ENCODE measurements at regions not wholly inside any gene's neighbourhood (a gene's known extent, or its start where the extent isn't known, plus 50 kb on each side); places are given as distances from the start of the nearest gene placed in this dataset.

DNA sequence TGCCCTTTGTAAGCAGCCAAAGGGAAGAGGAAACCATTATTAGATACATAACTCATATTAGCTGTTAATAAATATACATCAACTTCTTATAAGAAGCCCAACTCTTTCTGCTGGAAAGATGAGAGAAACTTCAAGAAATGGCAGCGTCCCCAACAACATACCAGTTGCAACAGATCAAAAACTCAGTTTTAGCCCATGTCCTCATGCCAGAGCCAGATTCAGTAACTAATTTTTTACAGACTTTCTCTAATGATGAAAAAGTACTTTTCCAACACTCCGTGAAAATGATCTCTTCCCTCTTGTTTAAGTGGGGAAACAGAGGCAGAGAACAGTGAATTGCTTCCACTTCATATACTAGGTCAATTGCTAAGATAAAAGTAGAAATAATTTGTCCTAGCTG, 206.8 kb upstream of the NUDT4 start:
- H2AFZ ChIP-seq (ENCODE audit: low read length), result no peak overlapping the region
- no peak overlapping the region for H3K4me2 ChIP-seq (ENCODE audit: low read depth, low read length, poor library complexity, severe bottlenecking)
- no peak overlapping the region for H3K9ac ChIP-seq (ENCODE audit: low read depth, low read length, poor library complexity, severe bottlenecking)
- H4K20me1 ChIP-seq (ENCODE audit: insufficient read depth, low read length, poor library complexity, severe bottlenecking), result no peaks in the 10 kb centered on the region
- H3K36me3 ChIP-seq (ENCODE audit: insufficient read depth, low read length), result no peaks in the 10 kb centered on the region
- TF ChIP-seq, protein P1, sequence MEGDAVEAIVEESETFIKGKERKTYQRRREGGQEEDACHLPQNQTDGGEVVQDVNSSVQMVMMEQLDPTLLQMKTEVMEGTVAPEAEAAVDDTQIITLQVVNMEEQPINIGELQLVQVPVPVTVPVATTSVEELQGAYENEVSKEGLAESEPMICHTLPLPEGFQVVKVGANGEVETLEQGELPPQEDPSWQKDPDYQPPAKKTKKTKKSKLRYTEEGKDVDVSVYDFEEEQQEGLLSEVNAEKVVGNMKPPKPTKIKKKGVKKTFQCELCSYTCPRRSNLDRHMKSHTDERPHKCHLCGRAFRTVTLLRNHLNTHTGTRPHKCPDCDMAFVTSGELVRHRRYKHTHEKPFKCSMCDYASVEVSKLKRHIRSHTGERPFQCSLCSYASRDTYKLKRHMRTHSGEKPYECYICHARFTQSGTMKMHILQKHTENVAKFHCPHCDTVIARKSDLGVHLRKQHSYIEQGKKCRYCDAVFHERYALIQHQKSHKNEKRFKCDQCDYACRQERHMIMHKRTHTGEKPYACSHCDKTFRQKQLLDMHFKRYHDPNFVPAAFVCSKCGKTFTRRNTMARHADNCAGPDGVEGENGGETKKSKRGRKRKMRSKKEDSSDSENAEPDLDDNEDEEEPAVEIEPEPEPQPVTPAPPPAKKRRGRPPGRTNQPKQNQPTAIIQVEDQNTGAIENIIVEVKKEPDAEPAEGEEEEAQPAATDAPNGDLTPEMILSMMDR (conservative IDR thresholded peaks at IDR 0.05; ENCODE audit: low read length), result no peak
- no peak for TF ChIP-seq EZH2phosphoT487 (IDR thresholded peaks at IDR 0.05; ENCODE audit: borderline replicate concordance)
- H3K27me3 ChIP-seq (ENCODE audit: insufficient read depth, low read length, poor library complexity, severe bottlenecking), result no peaks in the 10 kb centered on the region
- no peaks in the 10 kb centered on the region for H3K4me1 ChIP-seq (ENCODE audit: insufficient read depth, low read length, poor library complexity, severe bottlenecking)
- no peaks in the 10 kb centered on the region for H3K79me2 ChIP-seq (ENCODE audit: insufficient read depth, low read length)
- H3K9me3 ChIP-seq (ENCODE audit: insufficient read depth, low read depth, low read length), result no peaks in the 10 kb centered on the region
- no peaks in the 10 kb centered on the region for H3K9me2 ChIP-seq (replicated peaks; ENCODE audit: low read depth, low read length)
- no peak overlapping the region for H3K4me3 ChIP-seq (ENCODE audit: low read length, poor library complexity, severe bottlenecking)
- no peaks in the 10 kb centered on the region for H3F3A ChIP-seq (ENCODE audit: low read depth)

DNA sequence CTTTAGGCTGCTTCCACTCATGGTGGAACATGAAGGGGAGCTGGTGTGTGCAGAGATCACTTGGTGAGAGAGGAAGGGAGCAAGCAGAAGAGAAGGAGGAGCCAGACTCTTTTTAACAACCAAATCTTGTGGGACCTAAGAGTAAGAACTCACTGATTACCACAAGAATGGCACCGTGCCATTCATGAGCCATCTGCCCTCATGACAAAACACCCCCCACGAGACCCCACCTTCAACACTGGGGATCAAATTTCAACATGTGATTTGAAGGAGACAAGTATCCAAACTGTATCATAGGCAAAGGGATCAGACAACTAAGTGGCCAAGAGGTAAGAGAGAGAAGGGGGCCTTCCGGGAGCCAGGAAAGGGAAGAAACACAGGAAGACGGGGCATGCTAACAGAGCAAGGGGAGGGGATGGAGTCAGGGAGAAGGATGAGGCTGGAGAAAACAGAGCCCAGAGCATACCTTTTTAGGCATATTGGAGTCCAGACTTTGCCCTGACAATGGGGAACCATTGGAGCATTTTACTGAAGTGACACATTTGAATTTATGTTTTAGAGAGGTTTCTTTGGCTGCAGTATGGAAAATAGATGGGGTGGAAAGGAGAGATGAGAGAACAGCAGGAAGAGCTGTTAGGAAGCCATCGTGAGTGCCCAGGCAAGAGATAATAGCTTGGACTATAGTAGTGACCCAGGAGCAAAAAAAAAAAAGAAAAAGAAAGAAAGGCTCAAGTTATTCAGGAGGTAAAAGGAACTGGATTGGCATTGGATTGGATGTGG, 204.4 kb upstream of the NUDT4 start:
- no peaks in the 10 kb centered on the region for H3K27me3 ChIP-seq (ENCODE audit: insufficient read depth, low read length, poor library complexity, severe bottlenecking)
- no peak overlapping the region for H2AFZ ChIP-seq (ENCODE audit: low read length)
- no peak overlapping the region for H3K9ac ChIP-seq (ENCODE audit: low read depth, low read length, poor library complexity, severe bottlenecking)
- no peaks in the 10 kb centered on the region for H3K79me2 ChIP-seq (ENCODE audit: insufficient read depth, low read length)
- H3K4me2 ChIP-seq (ENCODE audit: low read depth, low read length, poor library complexity, severe bottlenecking), result no peak overlapping the region
- H3K36me3 ChIP-seq (ENCODE audit: insufficient read depth, low read length), result no peaks in the 10 kb centered on the region
- no peaks in the 10 kb centered on the region for H3K4me1 ChIP-seq (ENCODE audit: insufficient read depth, low read length, poor library complexity, severe bottlenecking)
- no peaks in the 10 kb centered on the region for H4K20me1 ChIP-seq (ENCODE audit: insufficient read depth, low read length, poor library complexity, severe bottlenecking)
- H3F3A ChIP-seq (ENCODE audit: low read depth), result no peaks in the 10 kb centered on the region
- TF ChIP-seq, protein P1 (conservative IDR thresholded peaks at IDR 0.05; ENCODE audit: low read length), result no peak
- TF ChIP-seq EZH2phosphoT487 (IDR thresholded peaks at IDR 0.05; ENCODE audit: borderline replicate concordance), result no peak
- no peaks in the 10 kb centered on the region for H3K9me2 ChIP-seq (replicated peaks; ENCODE audit: low read depth, low read length)
- H3K9me3 ChIP-seq (ENCODE audit: insufficient read depth, low read depth, low read length), result no peaks in the 10 kb centered on the region
- H3K4me3 ChIP-seq (ENCODE audit: low read length, poor library complexity, severe bottlenecking), result no peak overlapping the region

DNA sequence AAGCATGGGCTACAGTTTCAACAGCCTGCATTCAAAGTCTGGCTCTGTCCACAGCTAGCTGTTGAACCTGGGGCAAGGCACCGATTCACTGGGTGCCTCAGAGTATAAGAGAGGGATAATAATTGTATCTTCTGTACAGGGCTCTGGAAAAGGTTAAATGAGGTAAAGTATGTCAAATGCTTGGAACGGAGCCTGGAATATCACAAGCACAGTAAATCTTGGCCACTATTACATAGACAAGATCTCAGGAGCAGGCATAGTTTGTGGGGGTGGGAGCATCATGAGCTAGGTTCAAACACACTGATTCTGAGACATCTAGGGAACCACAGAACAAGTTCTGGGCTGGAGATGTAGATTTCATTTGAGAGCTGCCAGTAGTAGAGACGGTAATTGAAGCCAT, 203.7 kb upstream of the NUDT4 start:
- Histone ChIP-seq H3K9me3 (ENCODE audit: insufficient read depth, low read depth, low read length) (no peaks in the 10 kb centered on the region), H4K20me1 (ENCODE audit: insufficient read depth, low read length, poor library complexity, severe bottlenecking) (no peaks in the 10 kb centered on the region), H3K27me3 (ENCODE audit: insufficient read depth, low read length, poor library complexity, severe bottlenecking) (no peaks in the 10 kb centered on the region), H3K4me1 (ENCODE audit: insufficient read depth, low read length, poor library complexity, severe bottlenecking) (no peaks in the 10 kb centered on the region), H3F3A (ENCODE audit: low read depth) (no peaks in the 10 kb centered on the region), H3K9me2 (replicated peaks; ENCODE audit: low read depth, low read length) (no peaks in the 10 kb centered on the region), H3K4me3 (ENCODE audit: low read length, poor library complexity, severe bottlenecking) (no peak overlapping the region), H3K4me2 (ENCODE audit: low read depth, low read length, poor library complexity, severe bottlenecking) (no peak overlapping the region), H3K9ac (ENCODE audit: low read depth, low read length, poor library complexity, severe bottlenecking) (no peak overlapping the region), H3K36me3 (ENCODE audit: insufficient read depth, low read length) (no peaks in the 10 kb centered on the region), H2AFZ (ENCODE audit: low read length) (no peak overlapping the region), H3K79me2 (ENCODE audit: insufficient read depth, low read length) (no peaks in the 10 kb centered on the region)
- TF ChIP-seq, protein P1 (conservative IDR thresholded peaks at IDR 0.05; ENCODE audit: low read length), result no peak
- TF ChIP-seq EZH2phosphoT487 (IDR thresholded peaks at IDR 0.05; ENCODE audit: borderline replicate concordance), result no peak
